ENCODE measurements at regions not wholly inside any gene's neighbourhood (a gene's known extent, or its start where the extent isn't known, plus 50 kb on each side); places are given as distances from the start of the nearest gene placed in this dataset.

DNA sequence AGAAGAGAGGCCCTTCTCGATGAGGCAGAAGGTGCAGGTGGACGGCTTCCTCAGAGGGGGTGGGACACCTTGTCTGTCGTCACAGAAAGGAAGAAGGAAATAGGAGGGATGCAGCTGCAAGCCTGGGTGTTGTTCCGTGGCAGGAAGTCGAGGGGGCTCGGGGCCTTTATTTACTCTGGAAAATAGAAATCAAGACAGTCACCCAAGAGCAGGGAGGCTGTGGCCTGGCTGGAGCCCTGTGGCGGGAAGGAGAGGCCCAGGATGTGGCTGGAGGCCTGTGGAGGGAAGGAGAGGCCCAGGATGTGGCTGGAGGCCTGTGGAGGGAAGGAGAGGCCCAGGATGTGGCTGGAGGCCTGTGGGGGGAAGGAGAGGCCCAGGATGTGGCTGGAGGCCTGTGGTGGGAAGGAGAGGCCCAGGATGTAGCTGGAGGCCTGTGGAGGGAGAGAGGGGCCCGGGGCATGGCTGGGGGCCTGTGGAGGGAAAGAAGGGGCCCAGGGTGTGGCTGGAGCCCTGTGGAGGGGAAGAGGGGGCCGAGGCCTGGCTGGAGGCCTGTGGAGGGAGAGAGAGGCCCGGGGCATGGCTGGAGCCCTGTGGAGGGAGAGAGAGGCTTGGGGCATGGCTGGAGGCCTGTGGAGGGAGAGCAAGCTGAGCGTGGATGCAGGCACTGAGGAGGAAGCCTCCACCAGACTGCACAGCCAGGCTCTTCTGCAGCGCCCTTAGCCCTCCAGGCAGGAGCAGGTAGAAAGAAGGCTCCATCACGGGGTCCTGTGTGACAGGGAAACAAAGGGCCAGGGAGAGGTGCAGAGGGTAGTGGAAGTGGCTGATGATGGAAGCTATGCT is 97.3 kb upstream of the SFMBT2 start:
- no peak for DNase-seq (ENCODE audit: low read depth)

DNA sequence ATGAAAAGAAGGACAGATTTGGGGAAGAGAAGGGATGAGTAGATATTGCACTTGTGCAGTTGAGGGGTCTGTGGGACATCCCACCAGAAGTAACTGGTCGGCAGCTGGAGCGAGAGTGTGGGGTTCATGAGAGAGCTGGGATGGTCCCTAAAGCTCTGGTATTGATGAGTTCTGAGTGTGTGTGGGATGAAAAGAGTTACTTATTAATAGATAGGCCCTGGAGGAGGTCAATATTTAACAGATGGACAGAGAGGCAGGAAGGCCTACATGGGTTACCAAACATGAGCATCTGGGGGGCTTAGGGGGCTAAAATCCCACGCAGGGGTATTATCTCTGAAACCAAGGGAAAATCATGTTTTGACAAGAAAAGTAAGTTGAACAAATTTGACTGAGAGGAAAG is 95.7 kb upstream of the SFMBT2 start:
- DNase-seq (ENCODE audit: low read depth) = no peak

DNA sequence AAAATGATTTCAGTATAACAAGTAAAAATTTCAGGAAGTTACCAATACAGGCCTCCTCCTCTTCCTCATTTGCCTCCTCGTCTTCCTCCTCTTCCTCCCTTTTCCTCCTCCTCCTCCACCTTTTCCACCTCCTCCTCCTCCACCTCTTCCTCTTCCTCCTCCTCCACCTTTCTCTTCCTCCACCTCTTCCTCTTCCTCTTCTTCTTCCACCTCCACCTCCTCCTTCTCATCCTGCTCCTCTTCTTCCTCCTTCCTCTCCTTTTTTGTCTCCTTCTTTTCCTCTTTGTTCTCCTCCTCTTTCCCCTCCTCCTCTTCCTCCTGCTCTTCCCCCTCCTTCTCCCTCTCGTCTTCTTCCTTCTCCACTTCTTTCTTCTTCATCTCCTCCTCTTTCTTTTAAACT is 94.4 kb upstream of the SFMBT2 start:
- DNase-seq (ENCODE audit: low read depth) = no peak

DNA sequence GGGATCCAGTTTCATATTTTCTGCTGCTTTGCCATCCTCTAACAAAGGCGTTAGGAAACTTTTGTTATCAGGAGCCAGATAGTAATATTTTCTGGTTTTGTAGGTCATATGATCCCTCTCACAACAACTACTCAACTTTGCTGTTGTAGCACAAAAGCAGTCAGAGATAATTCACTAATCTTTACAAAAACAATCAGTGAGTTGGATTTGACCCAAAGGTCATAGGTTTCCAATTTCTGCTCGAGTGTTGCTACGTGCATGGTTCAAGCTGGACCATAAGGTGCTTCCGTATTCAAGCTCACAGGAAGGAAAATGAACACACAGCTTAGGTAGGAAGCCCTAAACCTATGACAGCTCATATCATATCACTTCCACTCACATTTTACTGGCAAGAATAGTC is 92.4 kb upstream of the SFMBT2 start:
- DNase-seq (ENCODE audit: low read depth) = no peak

DNA sequence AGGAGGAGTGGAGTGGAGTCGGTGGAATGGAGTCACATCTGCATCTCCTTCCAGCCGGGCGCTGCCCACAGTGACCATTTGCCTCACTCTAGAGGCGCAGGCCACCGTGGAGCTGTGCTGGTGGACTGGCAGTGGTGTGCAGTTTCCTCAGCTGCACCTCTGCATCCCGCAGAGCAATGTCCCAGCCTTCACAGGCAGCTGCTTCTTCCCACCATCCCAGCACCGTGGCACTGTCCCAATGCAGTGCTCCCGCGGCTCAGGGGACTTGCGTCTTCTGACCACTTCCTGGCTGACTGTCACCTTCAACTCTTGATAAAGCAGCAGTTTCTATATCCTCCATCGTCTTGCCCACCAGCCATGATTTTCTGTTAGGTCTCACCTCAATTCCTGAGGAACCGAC is 90.3 kb upstream of the SFMBT2 start:
- DNase-seq (ENCODE audit: low read depth) = no peak

DNA sequence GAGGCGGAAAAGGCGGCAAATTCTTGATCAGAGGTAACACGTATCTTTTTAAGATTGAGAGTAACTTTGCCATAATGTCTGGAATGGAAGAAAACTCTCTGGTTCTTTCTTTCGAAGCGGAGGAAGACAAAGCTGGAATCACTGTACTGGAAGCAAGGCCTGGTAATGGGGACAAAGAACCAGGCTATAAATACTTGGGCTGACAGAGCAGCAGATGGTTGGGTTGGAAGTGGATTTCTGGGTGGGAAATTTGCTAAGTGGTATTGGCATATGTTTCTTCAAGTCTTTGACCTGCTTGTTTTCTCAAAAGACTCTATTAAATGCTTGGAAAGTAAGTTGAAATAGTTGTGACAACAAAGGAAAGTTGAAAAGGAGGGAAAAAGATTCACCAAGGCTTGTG is 87.3 kb upstream of the SFMBT2 start:
- DNase-seq (ENCODE audit: low read depth) = no peak

DNA sequence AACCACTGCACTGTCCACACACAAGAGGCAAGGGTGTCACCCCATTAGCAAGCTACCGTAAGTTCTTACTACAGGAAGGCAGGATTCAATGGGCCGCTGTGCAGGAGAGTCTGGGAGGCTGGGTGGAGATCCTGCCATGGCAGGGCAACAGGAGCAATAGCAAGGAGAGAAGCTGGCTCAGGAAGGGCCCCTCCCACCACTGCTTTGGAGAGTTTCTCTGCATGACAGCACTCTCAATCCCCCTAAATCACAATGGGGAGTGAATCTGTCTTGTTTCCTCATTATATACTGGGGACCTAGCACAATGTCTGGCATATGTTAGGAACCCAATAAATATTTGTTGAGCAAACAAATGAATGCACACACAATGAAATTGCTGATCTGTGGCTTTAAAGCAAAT is 83.2 kb upstream of the SFMBT2 start:
- DNase-seq (ENCODE audit: low read depth) = no peak

DNA sequence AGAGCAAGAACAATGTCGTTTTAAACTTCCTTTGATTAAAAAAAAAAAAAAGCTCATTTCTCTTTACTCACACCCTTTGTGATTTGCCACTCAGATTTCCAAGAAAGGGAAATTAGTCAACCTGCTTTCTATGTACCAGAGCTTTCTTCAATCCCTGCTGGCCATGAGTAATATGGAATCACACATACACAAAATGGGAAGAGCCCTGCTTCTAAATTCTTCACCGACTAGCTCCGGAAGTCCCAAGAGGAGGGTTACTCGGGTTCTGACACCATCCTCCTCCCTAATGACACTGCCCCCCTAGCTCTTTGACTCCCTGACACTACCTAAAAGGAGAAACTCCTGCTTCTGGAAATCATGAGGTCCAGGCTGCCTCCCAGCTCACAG is 81.8 kb upstream of the SFMBT2 start:
- no peak for DNase-seq (ENCODE audit: low read depth)

DNA sequence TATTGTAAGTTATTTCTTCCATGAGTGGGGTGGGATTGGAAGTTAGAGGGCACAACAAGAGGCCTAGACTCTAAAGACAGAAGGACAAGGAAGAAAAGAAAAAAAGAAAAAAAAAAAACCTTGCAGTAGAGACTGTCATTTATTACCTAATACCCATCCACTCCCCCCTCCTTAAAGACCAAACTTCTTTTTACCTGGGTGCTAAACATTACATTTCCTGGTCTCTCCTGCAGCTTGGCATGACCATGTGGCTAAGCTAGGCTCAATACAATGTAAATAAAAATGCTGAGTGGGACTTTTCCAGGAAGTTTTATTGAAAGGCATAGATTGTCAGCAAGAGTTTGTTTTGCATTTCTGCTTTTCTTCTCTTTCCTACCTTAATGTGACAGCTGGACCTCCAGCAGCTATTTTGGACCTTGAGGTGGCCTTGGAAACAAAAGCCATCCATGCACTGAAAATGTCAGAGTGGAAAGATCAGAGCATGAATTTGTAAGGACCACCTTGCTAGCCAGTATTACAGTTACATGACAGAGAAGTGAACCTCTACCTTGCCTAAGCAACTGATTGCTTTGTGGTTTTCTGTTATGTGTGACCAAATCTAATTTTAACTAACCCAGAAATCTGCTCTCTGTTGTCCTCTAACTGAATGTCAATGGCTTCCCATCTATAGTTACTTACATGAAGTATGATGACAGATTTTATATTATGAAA is 81.3 kb upstream of the SFMBT2 start:
- DNase-seq (ENCODE audit: low read depth) = no peak

DNA sequence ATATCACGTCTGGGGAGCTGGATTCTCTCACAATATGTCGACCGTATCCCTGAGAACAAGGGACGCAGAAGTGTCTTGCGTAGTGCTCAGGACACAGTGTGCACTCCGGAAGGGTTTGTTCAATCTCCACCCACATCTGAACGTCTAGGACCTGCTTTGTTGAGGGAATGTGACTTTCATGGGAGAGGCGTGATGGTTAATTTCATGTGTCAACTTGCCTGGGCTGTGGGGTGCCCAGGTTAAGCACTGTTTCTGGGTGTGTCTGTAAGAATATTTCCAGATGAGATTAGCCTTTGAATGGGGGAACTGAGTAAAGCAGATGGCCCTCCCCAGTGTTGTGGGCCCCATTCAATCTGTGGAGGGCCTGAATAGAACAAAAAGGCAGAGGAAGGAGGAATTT is 80.4 kb upstream of the SFMBT2 start:
- no peak for DNase-seq (ENCODE audit: low read depth)

DNA sequence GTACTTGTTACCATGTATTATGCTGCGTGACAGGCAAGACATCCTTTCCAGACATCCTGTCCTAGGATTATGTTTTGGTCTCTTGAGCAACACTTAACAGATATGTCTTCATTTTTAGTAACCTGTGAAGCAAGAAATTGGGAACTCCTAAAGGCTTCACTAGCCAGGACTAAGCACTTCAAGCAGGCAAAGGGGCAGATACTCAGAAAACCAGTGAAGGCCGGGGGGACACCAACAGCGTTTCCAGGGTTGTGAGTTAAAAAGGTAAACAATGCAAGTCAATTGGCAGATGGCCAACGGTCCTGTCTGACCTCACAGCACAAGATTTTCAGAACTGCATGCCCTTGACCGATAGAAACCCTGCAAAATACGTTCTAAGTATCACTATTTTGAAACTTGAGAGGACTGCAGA is 77.6 kb upstream of the SFMBT2 start:
- no peak for DNase-seq (ENCODE audit: low read depth)

DNA sequence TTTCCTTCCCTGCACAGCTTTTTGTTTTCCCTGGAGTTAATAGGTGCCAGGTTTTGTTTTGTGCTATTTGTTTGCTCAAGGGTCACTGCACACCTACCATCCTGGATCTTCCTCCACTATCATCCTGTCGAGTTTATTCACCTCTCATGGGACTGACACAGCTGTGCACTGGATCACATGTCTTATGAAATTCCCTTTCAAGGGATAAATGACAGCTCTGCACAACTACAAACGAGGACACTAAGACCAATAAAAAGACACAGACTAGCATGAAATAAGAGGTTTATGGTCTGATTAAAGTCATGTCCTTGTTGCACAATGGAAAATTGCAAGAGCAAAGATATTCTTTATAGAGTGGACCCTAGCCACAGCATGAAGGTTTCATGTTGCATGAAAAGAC is 76.7 kb upstream of the SFMBT2 start:
- no peak for DNase-seq (ENCODE audit: low read depth)

DNA sequence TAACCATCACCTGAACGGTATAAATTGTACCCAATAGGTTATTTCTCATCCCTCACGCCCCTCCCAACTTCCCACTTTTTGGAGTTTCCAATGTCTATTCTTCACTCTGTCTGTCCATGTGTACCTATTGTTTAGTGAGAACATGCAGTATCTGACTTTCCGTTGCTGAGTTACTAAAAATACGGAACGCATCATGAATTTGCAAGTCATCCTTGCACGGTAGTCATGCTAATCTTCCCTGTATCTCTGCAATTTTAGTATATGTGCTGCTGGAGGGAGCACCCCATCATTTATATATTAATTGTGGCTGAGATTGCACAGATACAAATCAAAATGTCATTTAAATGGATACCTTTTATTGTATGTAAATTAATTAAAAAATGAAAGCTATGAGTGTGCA is 75.7 kb upstream of the SFMBT2 start:
- no peak for DNase-seq (ENCODE audit: low read depth)

DNA sequence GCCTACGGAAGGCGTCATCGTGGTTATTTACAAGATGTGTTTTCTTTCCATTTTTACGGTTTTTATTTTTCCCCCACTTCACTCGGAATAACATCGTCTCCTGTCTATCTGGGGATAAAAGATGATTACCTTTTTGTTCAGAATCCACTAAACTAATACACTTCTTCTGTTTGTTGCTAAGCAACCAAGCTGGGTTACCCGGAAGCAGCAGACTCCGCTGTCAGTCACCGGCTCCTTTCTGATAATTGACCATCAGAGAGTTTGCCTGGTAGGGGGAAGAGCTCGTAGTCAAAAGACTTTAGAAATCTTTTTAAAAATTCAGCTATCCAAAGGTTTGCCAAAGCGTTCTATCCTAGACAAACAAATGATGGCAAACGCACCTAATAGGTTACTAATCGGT is 75.0 kb upstream of the SFMBT2 start:
- DNase-seq (ENCODE audit: low read depth) = no peak

DNA sequence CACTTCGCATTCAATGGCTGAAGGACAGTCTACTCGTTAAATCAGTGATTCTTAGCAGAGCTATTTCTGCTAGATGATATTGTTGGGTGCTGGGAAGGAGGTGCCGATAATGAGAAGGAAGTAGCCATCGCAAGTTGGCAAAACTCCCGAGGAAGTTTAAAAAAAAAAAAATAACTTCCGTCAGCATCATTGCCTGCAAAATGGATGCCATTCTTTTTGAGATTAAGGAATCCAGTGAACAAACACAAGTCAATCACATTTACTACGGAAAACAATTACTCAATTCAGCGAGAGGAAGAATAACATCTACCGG is 74.4 kb upstream of the SFMBT2 start:
- DNase-seq (ENCODE audit: low read depth) = no peak

DNA sequence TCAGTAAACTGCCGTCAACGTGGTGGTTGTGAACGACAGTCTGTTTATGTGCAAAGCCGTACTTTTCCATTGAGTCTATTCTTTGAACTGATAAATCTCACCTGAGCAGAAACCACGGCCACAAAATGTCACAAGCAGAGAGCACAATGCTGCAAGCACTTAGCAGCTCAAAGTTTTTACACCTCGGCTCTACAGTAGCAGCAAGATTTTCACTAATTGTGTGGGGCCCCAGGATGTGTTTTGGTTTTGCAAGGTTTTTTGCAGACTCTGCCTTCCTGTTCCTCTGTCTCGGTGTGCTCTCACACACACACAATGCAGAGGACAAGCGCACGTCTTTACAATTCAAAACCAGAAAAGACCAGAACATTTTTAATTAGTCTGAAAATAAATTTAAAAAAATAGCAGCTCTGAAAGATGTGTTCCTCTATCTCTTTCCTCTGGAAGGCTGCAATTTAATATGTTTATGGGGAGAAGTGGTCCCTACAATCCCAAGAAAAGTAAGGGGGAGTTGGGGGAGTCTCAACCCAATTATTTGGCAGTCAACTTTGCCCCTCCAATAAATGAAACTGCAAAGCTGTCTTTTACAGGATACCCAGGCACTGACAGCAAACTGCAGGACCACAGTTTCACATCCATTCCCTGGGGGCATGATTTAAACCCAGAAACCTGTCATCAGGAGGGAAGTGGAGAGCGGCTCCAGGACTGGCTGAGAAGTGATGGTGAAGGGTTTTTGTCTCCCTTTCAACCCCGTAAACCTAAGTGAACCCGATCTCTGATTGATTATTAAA is 73.8 kb upstream of the SFMBT2 start:
- DNase-seq (ENCODE audit: low read depth) = peak; percentile 44

DNA sequence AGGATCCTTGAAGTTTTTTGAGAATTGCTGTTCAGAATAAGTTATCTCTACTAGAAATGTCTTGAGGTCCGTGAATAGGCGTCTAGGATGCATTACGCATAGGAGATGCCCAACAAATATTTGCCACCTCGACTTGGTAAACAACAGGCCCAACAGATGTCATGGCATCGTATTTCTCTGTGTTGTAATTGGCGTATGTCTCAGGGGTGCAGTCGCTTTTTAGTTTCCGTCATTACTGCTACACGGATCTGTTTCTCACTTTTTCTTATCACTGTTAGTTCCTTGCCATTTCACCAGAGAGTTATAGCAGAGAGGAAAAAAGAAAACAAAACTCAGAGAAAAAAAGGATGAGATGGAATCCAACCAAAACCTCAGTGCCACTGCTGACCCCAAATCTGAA is 73.0 kb upstream of the SFMBT2 start:
- DNase-seq (ENCODE audit: low read depth) = no peak

DNA sequence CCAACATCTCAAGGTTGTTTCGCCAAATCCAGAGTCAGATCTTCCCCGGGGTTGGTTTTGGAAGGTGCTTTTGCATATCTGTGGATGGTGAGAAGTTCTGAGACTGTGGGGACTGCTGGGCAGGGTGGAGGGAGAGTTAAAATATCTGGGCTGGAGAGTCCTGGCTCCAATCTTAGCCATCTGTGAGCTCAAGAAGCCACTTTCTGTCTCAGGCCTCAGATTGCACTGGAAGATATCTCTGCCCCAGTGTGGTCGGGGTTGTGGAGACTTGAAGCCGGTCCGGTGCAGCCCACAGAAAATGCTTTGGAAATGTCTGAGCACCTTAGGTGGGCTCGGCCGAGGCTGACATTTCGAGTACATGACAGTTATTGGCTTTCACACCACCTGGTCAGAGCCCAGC is 72.2 kb upstream of the SFMBT2 start:
- no peak for DNase-seq (ENCODE audit: low read depth)

DNA sequence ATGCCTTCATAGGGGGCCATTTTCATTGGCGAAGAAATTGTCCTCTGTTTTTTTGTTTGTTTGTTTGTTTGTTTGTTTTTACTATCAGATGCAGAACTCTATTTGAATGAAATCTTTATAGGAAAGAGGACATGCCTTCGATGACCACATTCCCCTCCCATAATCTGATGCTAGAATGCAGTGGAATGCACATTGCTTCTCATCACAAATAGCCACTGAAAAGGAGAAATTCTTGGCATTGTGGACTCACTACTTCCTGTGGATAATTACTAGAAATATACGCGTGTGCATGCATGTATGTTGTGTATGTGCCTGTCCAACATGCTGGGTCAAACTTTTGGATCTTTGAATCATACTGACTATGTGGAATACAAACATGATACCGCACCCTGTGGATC is 70.5 kb upstream of the SFMBT2 start:
- DNase-seq (ENCODE audit: low read depth) = no peak

DNA sequence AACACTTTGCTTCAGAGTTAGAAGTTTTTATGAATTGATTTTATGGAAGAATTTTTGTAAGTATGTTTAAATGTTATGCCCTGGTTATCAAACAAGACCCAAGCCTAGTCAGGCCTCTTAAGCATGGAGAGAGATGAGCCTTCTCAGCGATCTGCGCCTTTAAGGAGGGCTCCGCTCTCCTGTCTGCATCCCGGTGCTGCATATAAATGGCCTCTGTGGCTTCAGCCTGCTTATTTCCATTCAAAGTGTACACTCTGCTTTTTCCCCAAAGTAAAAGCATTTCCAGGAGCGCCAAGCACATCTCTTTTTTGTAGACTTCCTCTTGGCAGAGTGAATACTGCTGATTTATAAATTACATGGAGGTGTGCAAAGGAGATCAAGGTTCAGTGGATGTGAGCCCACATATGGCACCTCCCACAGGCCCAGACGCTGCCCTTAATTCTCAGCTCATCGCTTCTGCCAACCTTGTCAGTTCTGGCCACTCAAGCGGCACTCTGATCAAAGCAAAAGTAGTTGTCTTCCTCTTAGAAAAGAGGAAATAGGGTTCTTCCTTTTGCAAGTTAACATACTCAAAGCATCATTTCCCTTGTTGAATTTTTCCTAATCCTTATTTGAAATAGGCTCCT is 70.0 kb upstream of the SFMBT2 start:
- DNase-seq (ENCODE audit: low read depth) = no peak

DNA sequence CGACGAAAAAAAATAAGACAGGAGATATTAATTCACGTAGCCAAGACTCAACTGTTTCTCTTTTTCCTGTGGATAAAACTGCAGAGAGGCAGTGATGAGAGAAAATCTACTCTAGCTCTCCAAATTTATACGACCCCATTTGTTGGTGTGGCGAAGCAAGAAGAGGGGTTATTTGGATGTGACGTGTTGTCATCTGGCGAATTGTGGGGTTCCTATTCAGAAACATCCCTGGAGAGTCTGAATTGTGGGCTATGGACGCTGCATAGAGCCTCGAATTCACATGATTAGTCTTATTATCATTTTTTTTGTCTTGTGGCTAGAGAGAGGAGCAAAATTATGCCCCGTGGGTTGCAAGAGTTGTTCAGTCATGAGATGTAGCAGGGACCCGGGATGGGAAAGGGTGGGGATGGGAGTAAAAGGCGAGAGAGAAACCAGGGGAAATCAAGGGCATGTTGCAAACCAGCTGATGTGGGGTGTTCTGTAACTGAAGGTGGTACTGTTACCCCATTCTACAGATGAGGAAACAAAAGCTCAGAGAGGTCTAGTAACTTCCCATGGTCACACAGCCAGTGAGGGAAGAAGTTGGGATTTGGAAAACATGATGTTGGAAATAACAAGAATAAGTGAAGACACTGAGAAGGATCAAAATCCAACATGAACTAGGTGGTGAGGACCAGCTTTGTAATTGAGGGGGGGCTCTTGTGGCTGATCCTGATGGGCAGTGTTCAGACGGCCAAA is 69.2 kb upstream of the SFMBT2 start:
- no peak for DNase-seq (ENCODE audit: low read depth)

Data from T follicular helper cell (primary cell).